ENCODE measurements at regions not wholly inside any gene's neighbourhood (a gene's known extent, or its start where the extent isn't known, plus 50 kb on each side); places are given as distances from the start of the nearest gene placed in this dataset.

GRCh38 chr4:176968094-176968493 lies 175.4 kb upstream of the VEGFC start:
- no peak for DNase-seq (ENCODE audit: low read depth in 1 of 2, low spot score in 2 of 2)
- no peaks in the 10 kb centered on the region for H3K36me3 ChIP-seq
- no peak overlapping the region for H3K27ac ChIP-seq
- H3K27me3 ChIP-seq (replicated peaks) = no peaks in the 10 kb centered on the region
- H3K4me1 ChIP-seq (replicated peaks) = no peaks in the 10 kb centered on the region
- no peaks in the 10 kb centered on the region for H3K9me3 ChIP-seq (replicated peaks)
- no peak overlapping the region for H3K4me3 ChIP-seq

GRCh38 chr4:176969011-176969410 lies 176.3 kb upstream of the VEGFC start:
- no peak for DNase-seq (ENCODE audit: low read depth in 1 of 2, low spot score in 2 of 2)
- H3K27me3 ChIP-seq (replicated peaks) = no peaks in the 10 kb centered on the region
- H3K4me1 ChIP-seq (replicated peaks) = no peaks in the 10 kb centered on the region
- no peak overlapping the region for H3K27ac ChIP-seq
- H3K4me3 ChIP-seq = no peak overlapping the region
- H3K36me3 ChIP-seq = no peaks in the 10 kb centered on the region
- H3K9me3 ChIP-seq (replicated peaks) = no peaks in the 10 kb centered on the region

- H3K27ac ChIP-seq = no peak overlapping the region
- no peaks in the 10 kb centered on the region for H3K4me1 ChIP-seq (replicated peaks)
- DNase-seq (ENCODE audit: low read depth in 1 of 2, low spot score in 2 of 2) = no peak
- H3K9me3 ChIP-seq (replicated peaks) = no peaks in the 10 kb centered on the region
- no peaks in the 10 kb centered on the region for H3K36me3 ChIP-seq
- H3K27me3 ChIP-seq (replicated peaks) = no peaks in the 10 kb centered on the region
- no peak overlapping the region for H3K4me3 ChIP-seq
These were observed 178.1 kb upstream of the VEGFC start for GRCh38 chr4:176970853-176971252.

- no peaks in the 10 kb centered on the region for H3K9me3 ChIP-seq (replicated peaks)
- no peak overlapping the region for H3K27ac ChIP-seq
- no peaks in the 10 kb centered on the region for H3K4me1 ChIP-seq (replicated peaks)
- no peak for DNase-seq (ENCODE audit: low read depth in 1 of 2, low spot score in 2 of 2)
- H3K36me3 ChIP-seq = no peaks in the 10 kb centered on the region
- no peaks in the 10 kb centered on the region for H3K27me3 ChIP-seq (replicated peaks)
- no peak overlapping the region for H3K4me3 ChIP-seq
These were observed 178.9 kb upstream of the VEGFC start for GRCh38 chr4:176971576-176972115.

GRCh38 chr4:176979416-176979815 lies 186.7 kb upstream of the VEGFC start:
- no peak overlapping the region for H3K27ac ChIP-seq
- H3K36me3 ChIP-seq = no peaks in the 10 kb centered on the region
- no peaks in the 10 kb centered on the region for H3K4me1 ChIP-seq (replicated peaks)
- H3K9me3 ChIP-seq (replicated peaks) = no peaks in the 10 kb centered on the region
- no peak overlapping the region for H3K4me3 ChIP-seq
- H3K27me3 ChIP-seq (replicated peaks) = no peaks in the 10 kb centered on the region
- DNase-seq (ENCODE audit: low read depth in 1 of 2, low spot score in 2 of 2) = no peak

- no peaks in the 10 kb centered on the region for H3K9me3 ChIP-seq (replicated peaks)
- H3K4me1 ChIP-seq (replicated peaks) = no peaks in the 10 kb centered on the region
- no peaks in the 10 kb centered on the region for H3K36me3 ChIP-seq
- no peak overlapping the region for H3K27ac ChIP-seq
- no peak for DNase-seq (ENCODE audit: low read depth in 1 of 2, low spot score in 2 of 2)
- no peaks in the 10 kb centered on the region for H3K27me3 ChIP-seq (replicated peaks)
- no peak overlapping the region for H3K4me3 ChIP-seq
These were observed 188.4 kb upstream of the VEGFC start for GRCh38 chr4:176981074-176981473.

GRCh38 chr4:176981551-176981950 lies 188.8 kb upstream of the VEGFC start:
- no peaks in the 10 kb centered on the region for H3K27me3 ChIP-seq (replicated peaks)
- no peaks in the 10 kb centered on the region for H3K36me3 ChIP-seq
- H3K27ac ChIP-seq = no peak overlapping the region
- H3K4me3 ChIP-seq = no peak overlapping the region
- H3K9me3 ChIP-seq (replicated peaks) = no peaks in the 10 kb centered on the region
- DNase-seq (ENCODE audit: low read depth in 1 of 2, low spot score in 2 of 2) = no peak
- H3K4me1 ChIP-seq (replicated peaks) = no peaks in the 10 kb centered on the region

GRCh38 chr4:176988226-176988625 lies 195.5 kb upstream of the VEGFC start:
- Histone ChIP-seq H3K4me3 (no peak overlapping the region), H3K9me3 (replicated peaks) (no peaks in the 10 kb centered on the region), H3K36me3 (no peaks in the 10 kb centered on the region), H3K27me3 (replicated peaks) (no peaks in the 10 kb centered on the region), H3K4me1 (replicated peaks) (peaks cover 16% of the 10 kb centered on the region), H3K27ac (peak overlapping the region; percentile 82)
- DNase-seq (ENCODE audit: low read depth in 1 of 2, low spot score in 2 of 2) = peak; percentile 79 to 82

GRCh38 chr4:176989186-176989585 lies 196.5 kb upstream of the VEGFC start:
- Histone ChIP-seq H3K36me3 (no peaks in the 10 kb centered on the region), H3K4me3 (no peak overlapping the region), H3K27me3 (replicated peaks) (no peaks in the 10 kb centered on the region), H3K27ac (peak overlapping the region; percentile 82; the same call in 1 of the 2 replicates), H3K4me1 (replicated peaks) (peaks cover 16% of the 10 kb centered on the region), H3K9me3 (replicated peaks) (no peaks in the 10 kb centered on the region)
- no peak for DNase-seq (ENCODE audit: low read depth in 1 of 2, low spot score in 2 of 2)

GRCh38 chr4:176999935-177000543 lies 207.3 kb upstream of the VEGFC start:
- Histone ChIP-seq H3K27ac (no peak overlapping the region), H3K36me3 (no peaks in the 10 kb centered on the region), H3K27me3 (replicated peaks) (no peaks in the 10 kb centered on the region), H3K4me3 (no peak overlapping the region), H3K9me3 (replicated peaks) (no peaks in the 10 kb centered on the region), H3K4me1 (replicated peaks) (peaks cover 16% of the 10 kb centered on the region)
- no peak for DNase-seq (ENCODE audit: low read depth in 1 of 2, low spot score in 2 of 2)

- no peaks in the 10 kb centered on the region for H3K27me3 ChIP-seq (replicated peaks)
- peaks cover 27% of the 10 kb centered on the region for H3K4me1 ChIP-seq (replicated peaks)
- peak in 1 of 2 experiments; percentile 31 for DNase-seq (ENCODE audit: low read depth in 1 of 2, low spot score in 2 of 2)
- H3K27ac ChIP-seq = peak overlapping the region; percentile 42
- H3K4me3 ChIP-seq = peak overlapping the region; percentile 13
- no peaks in the 10 kb centered on the region for H3K36me3 ChIP-seq
- H3K9me3 ChIP-seq (replicated peaks) = no peaks in the 10 kb centered on the region
These were observed 208.8 kb upstream of the VEGFC start for GRCh38 chr4:177001271-177002175.

GRCh38 chr4:177005674-177006230 lies 213.0 kb upstream of the VEGFC start:
- Histone ChIP-seq H3K4me3 (no peak overlapping the region), H3K4me1 (replicated peaks) (peaks cover 43% of the 10 kb centered on the region), H3K9me3 (replicated peaks) (no peaks in the 10 kb centered on the region), H3K27ac (peak overlapping the region; percentile 50), H3K27me3 (replicated peaks) (no peaks in the 10 kb centered on the region), H3K36me3 (no peaks in the 10 kb centered on the region)
- DNase-seq (ENCODE audit: low read depth in 1 of 2, low spot score in 2 of 2) = peak; percentile 38 to 55

- Histone ChIP-seq H3K9me3 (replicated peaks) (no peaks in the 10 kb centered on the region), H3K4me1 (replicated peaks) (peaks cover 37% of the 10 kb centered on the region), H3K27ac (peak overlapping the region; percentile 50), H3K36me3 (no peaks in the 10 kb centered on the region), H3K27me3 (replicated peaks) (no peaks in the 10 kb centered on the region), H3K4me3 (no peak overlapping the region)
- no peak for DNase-seq (ENCODE audit: low read depth in 1 of 2, low spot score in 2 of 2)
These were observed 213.6 kb upstream of the VEGFC start for GRCh38 chr4:177006331-177006730.

Data from SJSA1 (cell line).